ENCODE measurements at regions not wholly inside any gene's neighbourhood (a gene's known extent, or its start where the extent isn't known, plus 50 kb on each side); places are given as distances from the start of the nearest gene placed in this dataset.
"Not testable (repeated sequence)": the region's sequence is repeated elsewhere in the genome, so short reads cannot be mapped to it uniquely, and the experiment has no call there.

GRCh38 chr10:29828440-29828894 lies 193.7 kb upstream of the SVIL start:
- no peak for DNase-seq (ENCODE audit: low read depth)

GRCh38 chr10:29827512-29827911 lies 192.7 kb upstream of the SVIL start:
- DNase-seq (ENCODE audit: low read depth): no peak

GRCh38 chr10:29826801-29827450 lies 192.2 kb upstream of the SVIL start:
- no peak for DNase-seq (ENCODE audit: low read depth)

- DNase-seq (ENCODE audit: low read depth): no peak
Observed at GRCh38 chr10:29826221-29826620, 191.4 kb upstream of the SVIL start.

GRCh38 chr10:29823553-29824080 lies 188.8 kb upstream of the SVIL start:
- DNase-seq (ENCODE audit: low read depth): no peak

- DNase-seq (ENCODE audit: low read depth): no peak
Observed at GRCh38 chr10:29820890-29821461, 186.2 kb upstream of the SVIL start.

GRCh38 chr10:29816801-29817558 lies 182.2 kb upstream of the SVIL start:
- no peak for DNase-seq (ENCODE audit: low read depth)

GRCh38 chr10:29815572-29815971 lies 180.8 kb upstream of the SVIL start:
- DNase-seq (ENCODE audit: low read depth): no peak

GRCh38 chr10:29811751-29812427 lies 177.1 kb upstream of the SVIL start:
- no peak for DNase-seq (ENCODE audit: low read depth)

GRCh38 chr10:29810816-29811215 lies 176.0 kb upstream of the SVIL start:
- DNase-seq (ENCODE audit: low read depth): no peak

- DNase-seq (ENCODE audit: low read depth): not testable (repeated sequence)
Observed at GRCh38 chr10:29810231-29810630, 175.5 kb upstream of the SVIL start.

- no peak for DNase-seq (ENCODE audit: low read depth)
Observed at GRCh38 chr10:29809383-29809782, 174.6 kb upstream of the SVIL start.

GRCh38 chr10:29807163-29807806 lies 172.5 kb upstream of the SVIL start:
- no peak for DNase-seq (ENCODE audit: low read depth)

GRCh38 chr10:29806350-29806788 lies 171.6 kb upstream of the SVIL start:
- DNase-seq (ENCODE audit: low read depth): no peak

- no peak for DNase-seq (ENCODE audit: low read depth)
Observed at GRCh38 chr10:29805134-29805723, 170.5 kb upstream of the SVIL start.

- DNase-seq (ENCODE audit: low read depth): no peak
Observed at GRCh38 chr10:29804025-29804852, 169.5 kb upstream of the SVIL start.

GRCh38 chr10:29802171-29802570 lies 167.4 kb upstream of the SVIL start:
- no peak for DNase-seq (ENCODE audit: low read depth)

GRCh38 chr10:29798921-29799690 lies 164.3 kb upstream of the SVIL start:
- DNase-seq (ENCODE audit: low read depth): no peak

- DNase-seq (ENCODE audit: low read depth): no peak
Observed at GRCh38 chr10:29797616-29798015, 162.8 kb upstream of the SVIL start.

- no peak for DNase-seq (ENCODE audit: low read depth)
Observed at GRCh38 chr10:29795850-29796249, 161.1 kb upstream of the SVIL start.
